SH-SY5Y (cell line): ENCODE measurements at regions not wholly inside any gene's neighbourhood (a gene's known extent, or its start where the extent isn't known, plus 50 kb on each side); places are given as distances from the start of the nearest gene placed in this dataset.

ENCODE experiments used
- GATA2 ChIP-seq: IDR thresholded peaks from 2 replicates; pipeline ENCODE4 v1.6.1; 2011; ENCODE audit warnings: mild to moderate bottlenecking, low read depth, low read length
- GATA3 ChIP-seq: IDR thresholded peaks from 2 replicates; pipeline ENCODE4 v1.6.1; 2011; ENCODE audit warnings: low read depth, mild to moderate bottlenecking, low read length, moderate library complexity

DNA sequence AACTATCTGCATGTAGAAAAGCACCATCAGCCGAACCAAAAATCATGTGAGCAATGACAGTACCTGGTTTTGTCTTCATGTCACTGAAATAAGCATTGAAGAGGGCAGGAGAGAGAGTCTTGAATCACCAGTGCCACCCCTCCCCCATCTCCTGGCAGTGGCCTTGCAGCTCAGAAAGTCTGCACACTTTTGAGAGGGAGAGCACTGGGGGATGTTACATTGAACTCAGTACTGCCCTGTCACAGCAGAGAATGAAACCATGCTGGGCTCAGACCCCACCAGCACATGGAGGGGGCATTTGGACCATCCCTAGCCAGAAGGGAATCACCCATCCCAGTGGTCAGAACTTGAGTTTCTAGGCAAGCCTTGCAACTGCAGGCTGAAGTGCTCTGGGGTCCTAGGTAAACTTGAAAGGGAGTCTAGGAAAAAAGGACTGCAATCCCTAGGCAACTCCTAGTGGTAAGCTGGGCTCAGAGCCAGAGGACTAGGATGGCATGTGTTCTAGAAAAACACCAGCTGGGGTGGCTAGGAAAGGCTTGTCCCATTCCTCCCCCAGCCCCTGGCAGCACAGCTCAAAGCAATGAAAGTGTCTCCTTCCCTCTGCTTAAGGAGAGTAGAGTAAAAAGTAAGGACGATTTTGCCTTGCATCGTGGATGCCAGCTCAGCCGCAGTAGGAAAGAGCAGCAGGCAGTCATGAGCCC is 259.9 kb upstream of the MYT1L start:
- TF ChIP-seq GATA2 = no peak
- no peak for TF ChIP-seq GATA3

DNA sequence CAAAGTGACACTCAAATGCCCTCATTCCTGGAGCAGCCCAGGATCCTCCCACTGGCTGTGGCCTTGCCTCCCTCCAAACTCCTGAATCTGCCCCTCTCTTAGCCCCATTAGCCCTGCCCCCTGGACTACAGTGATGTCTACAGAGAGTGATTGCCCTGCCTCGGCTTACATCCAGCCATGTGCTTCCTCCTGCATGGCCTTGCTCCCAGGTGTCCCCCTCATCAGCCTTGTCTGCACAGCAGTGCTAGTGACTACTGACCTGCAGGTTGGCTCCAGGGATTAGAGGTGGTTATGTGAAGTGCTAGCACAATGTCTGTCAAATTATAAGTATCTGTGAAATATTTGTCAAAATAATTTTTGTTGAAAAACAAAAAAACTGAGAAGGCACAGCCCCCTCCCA is 259.1 kb upstream of the MYT1L start:
- TF ChIP-seq GATA2 (no peak), GATA3 (no peak)

DNA sequence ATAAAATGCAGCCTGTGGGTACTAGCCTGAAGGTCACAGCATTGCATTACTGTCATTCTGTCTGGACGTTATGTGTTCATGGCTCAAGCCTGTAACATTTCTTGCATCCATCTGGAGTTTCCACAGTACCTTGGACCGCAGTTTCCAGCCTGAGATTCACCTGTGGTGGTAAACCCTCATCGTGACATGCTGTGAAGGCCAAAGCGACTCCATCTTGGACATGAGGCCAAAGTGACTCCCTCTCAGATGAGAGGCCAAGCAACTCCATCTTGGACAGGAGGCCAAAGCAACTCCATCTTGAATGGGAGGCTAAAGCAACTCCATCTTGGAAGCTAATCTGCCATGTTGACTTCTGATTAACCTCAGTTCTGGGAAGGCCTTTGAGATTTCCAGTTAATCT is 257.7 kb upstream of the MYT1L start:
- TF ChIP-seq GATA3 (no peak), GATA2 (no peak)

DNA sequence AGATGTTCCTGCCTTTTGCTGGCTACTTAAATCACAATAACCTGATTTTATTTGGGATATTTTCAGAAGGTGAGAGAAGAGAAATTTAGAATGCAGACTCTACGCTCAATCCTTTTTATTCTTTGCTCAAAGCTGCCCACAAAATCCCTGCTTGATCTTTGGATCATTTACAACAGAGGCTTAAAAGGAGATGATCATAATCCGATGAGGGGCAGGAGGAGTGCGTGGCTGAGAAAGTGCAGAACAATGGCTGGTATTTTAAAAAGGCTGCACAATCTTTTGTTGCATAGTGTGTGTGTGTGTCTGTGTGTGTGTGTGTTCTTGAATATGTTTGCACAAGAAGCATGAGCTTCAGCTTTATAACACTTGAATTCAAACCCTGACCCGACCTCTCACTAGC is 256.3 kb upstream of the MYT1L start:
- no peak for TF ChIP-seq GATA2
- no peak for TF ChIP-seq GATA3

DNA sequence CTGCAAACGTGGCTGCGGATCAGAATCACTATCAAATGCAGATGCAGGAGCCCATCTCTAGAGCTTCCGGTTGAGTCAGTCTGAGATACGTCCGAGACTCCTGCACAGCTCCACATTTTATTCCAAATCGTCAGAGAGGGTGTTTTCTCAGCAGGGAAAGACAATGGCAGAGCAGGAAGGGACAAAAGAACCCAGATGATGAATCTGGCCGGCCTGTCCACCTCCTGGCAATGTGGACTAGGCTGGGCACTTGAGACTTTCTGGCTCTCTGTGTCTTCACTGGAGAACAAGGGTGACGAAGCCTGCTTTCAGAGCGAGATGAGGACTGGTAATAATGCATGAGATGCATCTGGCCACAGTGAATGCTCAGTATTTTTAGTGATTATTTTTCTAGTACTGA is 255.9 kb upstream of the MYT1L start:
- no peak for TF ChIP-seq GATA3

DNA sequence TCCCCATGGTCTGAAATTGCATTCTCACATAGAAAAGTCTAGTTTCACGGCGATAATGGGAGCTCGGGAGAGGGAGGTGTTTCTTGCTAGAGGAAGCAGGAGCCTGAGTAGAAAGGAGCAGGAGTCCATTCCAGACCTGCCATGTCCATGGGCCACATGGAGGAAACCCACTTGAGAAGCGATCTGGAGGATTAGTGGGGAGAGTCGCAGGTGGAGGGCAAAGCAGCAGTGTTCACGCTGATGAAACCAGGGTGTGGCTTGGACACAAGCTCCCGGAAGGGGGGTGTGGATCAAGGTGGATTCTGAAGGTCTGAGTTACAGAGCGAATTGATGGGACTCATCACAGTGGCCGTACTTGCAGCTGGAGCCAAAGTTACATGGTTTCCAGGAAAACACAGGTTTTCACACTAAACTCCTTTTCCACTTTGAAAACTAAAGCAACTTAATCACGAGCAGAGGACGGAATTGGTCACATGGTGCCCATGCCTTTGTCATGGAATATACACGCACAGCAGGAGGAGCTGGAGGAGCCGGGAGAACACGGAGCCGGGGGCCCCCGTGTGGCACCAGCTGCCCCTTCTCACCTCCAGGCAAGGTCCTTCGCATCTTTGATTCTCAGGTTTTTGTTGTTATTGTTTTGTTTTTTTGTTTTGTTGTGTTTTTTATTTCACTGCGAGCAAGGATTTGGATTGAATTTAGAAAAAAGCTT is 255.1 kb upstream of the MYT1L start:
- TF ChIP-seq GATA3 = no peak
- no peak for TF ChIP-seq GATA2

DNA sequence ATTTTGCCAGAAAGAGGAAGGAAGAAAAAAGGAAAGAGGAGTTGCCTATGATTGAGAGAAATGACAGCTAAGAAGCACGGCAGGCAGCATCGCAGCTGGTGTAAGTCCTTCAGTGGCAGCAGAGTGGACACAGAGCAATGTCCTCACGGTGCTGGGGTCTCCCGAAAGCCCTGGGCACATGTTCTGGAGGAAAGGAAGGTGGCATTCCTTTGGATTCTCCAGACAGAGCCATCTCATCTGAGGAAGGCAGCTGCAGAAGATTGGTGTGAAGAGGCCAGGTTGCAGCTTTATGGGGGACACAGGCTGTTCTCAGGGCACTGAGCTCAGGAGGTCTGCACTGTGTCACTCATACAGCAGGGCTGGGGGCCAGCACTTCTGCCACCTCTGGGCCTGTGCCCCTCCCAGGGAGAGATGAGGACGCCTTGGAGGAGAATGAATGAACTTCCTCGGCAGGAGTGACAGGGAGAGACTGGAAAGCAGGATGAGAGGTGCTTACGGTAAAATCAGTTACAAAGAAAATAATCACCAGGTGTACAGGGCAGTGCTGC is 252.0 kb upstream of the MYT1L start:
- TF ChIP-seq GATA3 (no peak), GATA2 (no peak)

DNA sequence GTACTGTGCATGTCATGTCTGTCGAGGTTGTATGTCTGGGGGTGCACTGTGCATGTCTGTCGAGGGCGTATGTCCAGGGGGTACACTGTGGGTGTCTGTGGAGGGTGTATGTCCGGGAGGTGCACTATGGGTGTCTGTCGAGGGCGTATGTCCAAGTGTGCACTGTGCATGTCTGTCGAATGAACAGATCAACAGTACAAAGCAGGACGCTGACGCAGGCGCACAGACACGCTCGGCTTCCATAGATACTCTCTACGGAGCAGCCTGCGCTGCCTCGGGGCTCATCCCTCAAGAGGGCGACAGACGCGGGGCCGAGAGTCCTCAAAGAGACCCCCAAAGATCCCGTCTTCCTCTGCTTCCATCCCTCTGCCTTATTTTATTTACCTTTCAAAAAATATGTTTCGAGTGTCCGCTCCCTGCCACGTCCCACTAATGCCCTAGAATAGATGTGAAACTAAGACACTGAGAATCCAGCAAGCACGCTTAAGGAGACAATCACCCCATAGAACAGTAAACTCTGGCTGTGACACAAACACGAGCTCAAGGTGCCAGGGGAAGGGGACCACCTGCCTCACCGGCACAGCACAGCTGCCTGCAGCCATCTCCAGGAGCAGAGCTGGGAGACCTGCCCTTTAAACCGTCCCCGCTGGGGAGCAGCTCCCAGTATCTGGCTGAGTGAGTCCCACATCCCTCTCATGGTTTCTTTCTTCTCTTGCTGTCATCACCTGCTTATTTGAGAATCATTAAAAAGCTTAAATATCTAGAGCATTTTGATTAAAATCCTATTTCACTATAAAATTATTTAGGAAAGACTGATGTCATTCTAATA is 250.5 kb upstream of the MYT1L start:
- no peak for TF ChIP-seq GATA3
- TF ChIP-seq GATA2 = no peak

DNA sequence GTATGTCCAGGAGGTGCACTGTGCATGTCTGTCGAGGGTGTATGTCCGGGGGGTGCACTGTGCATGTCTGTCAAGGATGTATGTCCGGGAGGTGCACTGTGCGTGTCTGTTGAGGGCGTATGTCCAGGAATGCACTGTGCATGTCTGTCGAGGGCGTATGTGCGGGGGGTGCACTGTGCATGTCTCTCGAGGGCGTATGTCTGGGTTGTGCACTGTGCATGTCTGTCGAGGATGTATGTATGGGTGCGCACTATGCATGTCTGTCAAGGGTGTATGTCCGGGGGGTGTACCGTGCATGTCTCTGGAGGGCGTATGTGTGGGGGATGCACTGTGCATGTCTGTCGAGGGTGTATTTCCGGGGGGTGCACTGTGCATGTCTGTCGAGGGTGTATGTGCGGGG is 249.3 kb upstream of the MYT1L start:
- TF ChIP-seq GATA2 (no peak), GATA3 (no peak)

DNA sequence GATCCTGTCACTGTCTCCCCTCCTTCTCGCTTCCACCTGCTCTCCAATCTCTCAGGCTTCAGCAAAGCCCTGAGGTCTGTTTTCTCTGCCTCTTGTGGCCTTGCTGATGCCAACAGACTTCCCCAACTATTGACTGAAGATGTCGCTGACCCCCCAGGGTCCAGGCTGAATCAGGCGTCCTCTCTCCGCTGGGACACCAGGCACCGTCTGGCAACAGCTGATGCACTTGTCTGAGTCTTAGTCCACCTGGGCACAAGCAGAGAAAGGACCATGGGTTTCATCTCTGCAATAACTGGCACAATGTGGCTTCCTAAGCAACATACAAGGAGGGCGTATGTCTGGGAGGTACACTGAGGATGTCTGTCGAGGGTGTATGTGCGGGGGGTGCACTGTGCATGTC is 248.7 kb upstream of the MYT1L start:
- no peak for TF ChIP-seq GATA2
- no peak for TF ChIP-seq GATA3

DNA sequence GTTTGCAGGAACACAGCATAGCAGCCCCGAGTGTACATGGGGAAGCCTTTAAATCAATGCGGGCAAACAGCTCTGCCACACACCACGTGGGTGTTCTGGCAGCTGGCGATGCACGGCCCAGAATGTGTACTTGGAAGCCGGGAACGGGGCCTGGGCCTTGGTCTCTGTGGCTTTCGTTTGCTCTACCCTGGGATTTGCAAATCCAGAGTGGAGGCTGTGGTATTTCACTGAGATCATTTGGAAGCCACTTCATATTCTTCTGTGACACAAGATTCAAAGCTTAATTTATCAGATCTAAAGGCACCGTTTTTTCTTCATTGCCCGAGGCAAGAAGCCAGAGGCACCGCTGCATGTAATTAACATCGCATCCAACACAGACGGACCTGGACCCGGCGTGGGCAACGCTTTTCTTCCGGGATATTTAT is 246.3 kb upstream of the MYT1L start:
- no peak for TF ChIP-seq GATA2
- TF ChIP-seq GATA3 = no peak

DNA sequence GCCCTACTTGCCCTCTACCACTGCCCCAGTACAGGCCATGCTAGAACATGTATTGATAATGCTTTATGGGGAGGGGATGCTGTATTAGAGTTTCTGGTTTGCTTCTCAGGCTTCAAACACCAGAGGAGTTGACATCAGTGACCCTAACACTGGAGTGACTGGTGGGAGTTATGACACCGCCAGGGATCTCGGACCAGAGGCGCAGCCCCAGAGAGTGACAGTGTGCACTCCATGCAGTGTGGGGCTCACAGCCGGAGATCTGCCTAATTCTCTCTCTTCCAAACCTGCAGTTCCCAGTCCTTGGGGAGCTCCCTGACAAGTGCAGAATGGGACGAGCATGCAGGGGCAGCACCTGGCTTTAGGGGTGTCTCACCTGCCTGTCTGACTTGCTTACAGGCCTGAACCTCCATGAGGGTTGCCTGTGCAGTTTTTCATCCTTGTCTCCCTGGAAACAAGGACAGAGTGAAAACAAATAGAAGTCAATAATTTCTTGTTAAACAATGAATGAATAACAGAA is 244.9 kb upstream of the MYT1L start:
- TF ChIP-seq GATA3 = no peak

DNA sequence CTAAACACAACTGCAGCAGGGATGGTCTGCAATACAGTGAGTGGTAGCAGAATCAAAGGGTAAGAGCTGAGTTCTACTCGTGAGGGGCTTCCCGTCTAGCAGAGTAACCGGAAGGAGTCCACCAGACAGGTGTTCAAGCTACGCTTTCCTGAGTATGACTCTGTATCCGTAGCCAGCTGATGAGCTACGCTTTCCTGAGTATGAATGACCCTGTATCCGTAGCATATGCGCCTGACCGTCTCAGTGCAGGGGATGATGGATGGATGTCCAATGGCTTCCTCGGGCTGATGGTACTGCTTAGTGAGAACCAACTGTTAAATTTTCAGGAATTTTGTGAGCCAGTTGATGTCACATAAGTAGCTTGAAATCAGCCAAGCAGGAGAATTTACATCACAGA is 244.1 kb upstream of the MYT1L start:
- TF ChIP-seq GATA2 (no peak), GATA3 (no peak)
